ENCODE measurements at regions not wholly inside any gene's neighbourhood (a gene's known extent, or its start where the extent isn't known, plus 50 kb on each side); places are given as distances from the start of the nearest gene placed in this dataset.
"Not testable (repeated sequence)": the region's sequence is repeated elsewhere in the genome, so short reads cannot be mapped to it uniquely, and the experiment has no call there.

- peaks cover 11% of the 10 kb centered on the region for H3K4me1 ChIP-seq (ENCODE audit: insufficient read depth, insufficient read length)
- no peak overlapping the region for H3K9ac ChIP-seq (ENCODE audit: insufficient read length, low read depth)
- 0 out of 2 replicates have a peak, but pooled peaks cover 7% of the 10 kb centered on the region for H3K9me3 ChIP-seq (ENCODE audit: insufficient read depth, low read length)
- no peaks in the 10 kb centered on the region for H3K36me3 ChIP-seq (ENCODE audit: insufficient read depth, insufficient read length, low read length)
- no peak overlapping the region for H3K4me3 ChIP-seq (ENCODE audit: insufficient read length, low read depth)
- no peak for DNase-seq (ENCODE audit: low read depth, low spot score)
- TF ChIP-seq SUZ12 (IDR thresholded peaks at IDR 0.05; ENCODE audit: extremely low read depth, insufficient read depth, insufficient read length), result no peak
- no peak for TF ChIP-seq YY1 (IDR thresholded peaks at IDR 0.05; ENCODE audit: insufficient read depth, insufficient read length)
- TF ChIP-seq ZNF274 (IDR thresholded peaks at IDR 0.05; ENCODE audit: low read depth, low read length), result no peak
- no peaks in the 10 kb centered on the region for H3K27me3 ChIP-seq (ENCODE audit: insufficient read depth, insufficient read length)
Measured at GRCh38 chr4:7136351-7136750, 56.0 kb upstream of the SORCS2 start.

DNA sequence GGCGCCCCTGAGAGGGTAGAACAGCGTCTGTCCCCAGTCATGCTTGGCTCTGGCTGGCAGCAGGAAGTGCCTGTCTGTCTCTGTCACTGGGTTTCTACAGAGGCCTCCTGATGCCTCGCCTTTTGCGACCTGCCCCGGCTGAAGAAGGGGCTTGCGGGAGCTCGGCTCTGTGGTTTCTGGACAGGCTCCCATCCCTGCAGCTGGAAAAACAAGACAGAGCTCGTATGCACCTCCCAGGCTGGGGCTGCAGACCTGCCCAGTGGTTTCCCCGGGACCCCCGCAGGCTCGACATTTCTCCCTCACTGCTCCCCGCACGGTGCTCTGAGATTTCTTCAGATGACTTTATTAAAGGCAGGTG, 57.0 kb upstream of the SORCS2 start:
- Histone ChIP-seq H3K9ac (ENCODE audit: insufficient read length, low read depth) (peak overlapping the region; percentile 11), H3K27me3 (ENCODE audit: insufficient read depth, insufficient read length) (no peaks in the 10 kb centered on the region), H3K36me3 (ENCODE audit: insufficient read depth, insufficient read length, low read length) (no peaks in the 10 kb centered on the region), H3K4me1 (ENCODE audit: insufficient read depth, insufficient read length) (peaks cover 10% of the 10 kb centered on the region), H3K9me3 (ENCODE audit: insufficient read depth, low read length) (0 out of 2 replicates have a peak, but pooled peaks cover 7% of the 10 kb centered on the region), H3K4me3 (ENCODE audit: insufficient read length, low read depth) (no peak overlapping the region)
- DNase-seq (ENCODE audit: low read depth, low spot score), result no peak
- TF ChIP-seq ZNF274 (IDR thresholded peaks at IDR 0.05; ENCODE audit: low read depth, low read length) (no peak), SUZ12 (IDR thresholded peaks at IDR 0.05; ENCODE audit: extremely low read depth, insufficient read depth, insufficient read length) (no peak), YY1 (IDR thresholded peaks at IDR 0.05; ENCODE audit: insufficient read depth, insufficient read length) (no peak)

GRCh38 chr4:7134737-7135388, 57.5 kb upstream of the SORCS2 start:
- TF ChIP-seq ZNF274 (IDR thresholded peaks at IDR 0.05; ENCODE audit: low read depth, low read length) (no peak), YY1 (IDR thresholded peaks at IDR 0.05; ENCODE audit: insufficient read depth, insufficient read length) (no peak), SUZ12 (IDR thresholded peaks at IDR 0.05; ENCODE audit: extremely low read depth, insufficient read depth, insufficient read length) (no peak)
- no peaks in the 10 kb centered on the region for H3K27me3 ChIP-seq (ENCODE audit: insufficient read depth, insufficient read length)

DNA sequence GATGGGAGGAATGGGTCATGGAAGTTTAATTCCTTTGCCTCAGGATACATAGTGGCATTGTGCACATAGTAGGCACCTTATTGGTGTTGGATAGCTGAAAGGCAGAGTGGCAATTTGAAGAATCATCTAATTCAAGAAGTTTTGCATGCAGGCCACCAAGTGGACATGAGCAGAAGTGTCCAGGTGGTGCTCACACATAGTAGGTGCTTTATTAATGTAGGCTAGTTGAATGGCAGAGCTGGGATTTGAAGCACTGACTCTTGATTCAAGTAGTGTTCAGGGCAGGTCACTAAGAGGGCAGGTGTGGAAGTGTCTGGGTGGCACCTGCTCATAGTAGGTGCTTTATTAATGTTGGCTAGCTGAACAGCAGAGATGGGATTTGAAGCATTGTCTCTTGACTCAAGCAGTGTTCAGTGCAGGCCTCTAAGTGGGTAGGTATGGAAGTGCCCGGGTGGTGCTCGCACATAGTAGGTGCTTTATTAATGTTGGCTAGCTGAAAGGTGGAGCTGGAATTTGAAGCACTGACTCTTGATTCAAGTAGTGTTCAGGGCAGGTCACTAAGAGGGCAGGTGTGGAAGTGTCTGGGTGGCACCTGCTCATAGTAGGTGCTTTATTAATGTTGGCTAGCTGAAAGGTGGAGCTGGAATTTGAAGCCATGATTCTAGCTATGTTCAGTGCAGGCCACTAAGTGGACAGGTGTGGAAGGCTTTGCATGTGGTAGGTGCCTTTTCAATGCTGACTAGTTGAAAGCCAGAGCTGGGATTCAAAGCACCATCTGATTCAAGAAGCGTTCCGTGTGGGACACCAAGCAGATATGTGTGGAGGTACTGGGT, 58.3 kb upstream of the SORCS2 start:
- H3K4me1 ChIP-seq (ENCODE audit: insufficient read depth, insufficient read length), result peaks cover 12% of the 10 kb centered on the region
- not testable (repeated sequence) for H3K27me3 ChIP-seq (ENCODE audit: insufficient read depth, insufficient read length); H3K9ac ChIP-seq (ENCODE audit: insufficient read length, low read depth); DNase-seq (ENCODE audit: low read depth, low spot score); H3K9me3 ChIP-seq (ENCODE audit: insufficient read depth, low read length); H3K36me3 ChIP-seq (ENCODE audit: insufficient read depth, insufficient read length, low read length); H3K4me3 ChIP-seq (ENCODE audit: insufficient read length, low read depth)

More at GRCh38 chr4:7134737-7135388, 57.5 kb upstream of the SORCS2 start:
- no peak overlapping the region for H3K9ac ChIP-seq (ENCODE audit: insufficient read length, low read depth)
- no peak overlapping the region for H3K4me3 ChIP-seq (ENCODE audit: insufficient read length, low read depth)
- peaks cover 12% of the 10 kb centered on the region for H3K4me1 ChIP-seq (ENCODE audit: insufficient read depth, insufficient read length)
- 0 out of 2 replicates have a peak, but pooled peaks cover 7% of the 10 kb centered on the region for H3K9me3 ChIP-seq (ENCODE audit: insufficient read depth, low read length)
- DNase-seq (ENCODE audit: low read depth, low spot score), result no peak
- H3K36me3 ChIP-seq (ENCODE audit: insufficient read depth, insufficient read length, low read length), result no peaks in the 10 kb centered on the region

GRCh38 chr4:7132730-7133582, 59.4 kb upstream of the SORCS2 start:
- Histone ChIP-seq H3K4me3 (ENCODE audit: insufficient read length, low read depth) (no peak overlapping the region), H3K9ac (ENCODE audit: insufficient read length, low read depth) (no peak overlapping the region), H3K4me1 (ENCODE audit: insufficient read depth, insufficient read length) (peaks cover 12% of the 10 kb centered on the region), H3K9me3 (ENCODE audit: insufficient read depth, low read length) (0 out of 2 replicates have a peak, but pooled peaks cover 7% of the 10 kb centered on the region), H3K27me3 (ENCODE audit: insufficient read depth, insufficient read length) (no peaks in the 10 kb centered on the region), H3K36me3 (ENCODE audit: insufficient read depth, insufficient read length, low read length) (no peaks in the 10 kb centered on the region)
- TF ChIP-seq YY1 (IDR thresholded peaks at IDR 0.05; ENCODE audit: insufficient read depth, insufficient read length) (no peak), ZNF274 (IDR thresholded peaks at IDR 0.05; ENCODE audit: low read depth, low read length) (no peak), SUZ12 (IDR thresholded peaks at IDR 0.05; ENCODE audit: extremely low read depth, insufficient read depth, insufficient read length) (no peak)
- no peak for DNase-seq (ENCODE audit: low read depth, low spot score)

DNA sequence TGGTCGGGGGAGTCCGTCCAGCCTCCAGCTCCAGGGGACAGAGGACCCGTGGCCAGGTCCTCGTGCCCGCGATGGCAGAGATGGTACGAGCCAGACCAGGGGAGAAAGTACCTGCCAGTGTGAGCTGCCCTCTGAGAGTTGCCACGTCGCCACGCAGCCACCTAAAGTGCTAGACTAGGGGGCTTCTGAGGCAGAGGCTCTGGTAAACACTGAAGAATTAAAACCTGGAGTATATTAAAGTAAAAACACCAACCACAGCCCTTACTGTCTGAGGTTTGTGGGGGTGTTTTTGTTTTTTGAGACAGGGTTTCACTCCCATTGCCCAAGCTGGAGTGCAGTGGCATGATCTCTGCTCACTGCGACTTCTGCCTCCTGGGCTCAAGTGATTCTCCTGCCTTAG, 60.1 kb upstream of the SORCS2 start:
- no peak for DNase-seq (ENCODE audit: low read depth, low spot score)
- Histone ChIP-seq H3K36me3 (ENCODE audit: insufficient read depth, insufficient read length, low read length) (no peaks in the 10 kb centered on the region), H3K4me3 (ENCODE audit: insufficient read length, low read depth) (no peak overlapping the region), H3K4me1 (ENCODE audit: insufficient read depth, insufficient read length) (peaks cover 13% of the 10 kb centered on the region), H3K9me3 (ENCODE audit: insufficient read depth, low read length) (0 out of 2 replicates have a peak, but pooled peaks cover 7% of the 10 kb centered on the region), H3K9ac (ENCODE audit: insufficient read length, low read depth) (no peak overlapping the region), H3K27me3 (ENCODE audit: insufficient read depth, insufficient read length) (no peaks in the 10 kb centered on the region)
- TF ChIP-seq SUZ12 (IDR thresholded peaks at IDR 0.05; ENCODE audit: extremely low read depth, insufficient read depth, insufficient read length), result no peak
- TF ChIP-seq ZNF274 (IDR thresholded peaks at IDR 0.05; ENCODE audit: low read depth, low read length), result no peak
- TF ChIP-seq YY1 (IDR thresholded peaks at IDR 0.05; ENCODE audit: insufficient read depth, insufficient read length), result no peak

Data from NT2/D1 (cell line).